Body of pancreas (tissue), 4 donors: ENCODE measurements at regions not wholly inside any gene's neighbourhood (a gene's known extent, or its start where the extent isn't known, plus 50 kb on each side); places are given as distances from the start of the nearest gene placed in this dataset.
"Not testable (repeated sequence)": the region's sequence is repeated elsewhere in the genome, so short reads cannot be mapped to it uniquely, and the experiment has no call there.

Source experiments
- CTCF ChIP-seq, 7 experiments: fragments of 450-650 bp in 4 of 7; fragments of 200-600 bp in 3 of 7; sonication (generic) in 3 of 7; IDR thresholded peaks; one replicate each; pipeline ENCODE4 v1.5.1; 2016 to 2019; ENCODE audit warnings: antibody characterized with exemption in 7 of 7
- POLR2A ChIP-seq, 3 donors: fragments of 450-650 bp; IDR thresholded peaks; one replicate each; pipeline ENCODE4 v1.6.1; 2016; ENCODE audit warnings: antibody characterized with exemption in 3 of 3, mild to moderate bottlenecking in 2 of 3

- not testable (repeated sequence) for TF ChIP-seq CTCF, POLR2A (IDR thresholded peaks at IDR 0.05)
These were observed 61.1 kb upstream of the TRIM77 start for GRCh38 chr11:89648996-89649395.
